Kidney (tissue), 13 donors: ENCODE measurements at regions not wholly inside any gene's neighbourhood (a gene's known extent, or its start where the extent isn't known, plus 50 kb on each side); places are given as distances from the start of the nearest gene placed in this dataset.

Experiments used
- DNase-seq, 5 donors: peaks; one replicate each; pipeline ENCODE4 v3.0.0-alpha.2; 2013 to 2020
- FAIRE-seq: peaks from 2 replicates; lab custom pipeline; 2012; peaks lifted over from hg19 to GRCh38; lab: Jason Lieb, UNC
- H3K27ac ChIP-seq, 2 donors: one replicate each; pipeline ENCODE4 v1.7.0; 2013; ENCODE audit warnings: low read depth in 2 of 2, low read length in 2 of 2, inconsistent platforms in 1 of 2
- H3K27me3 ChIP-seq: one replicate; pipeline ENCODE4 v1.7.1; 2013; ENCODE audit warnings: low read length, inconsistent platforms; ENCODE audit not compliant: control insufficient read depth, insufficient read depth
- H3K36me3 ChIP-seq, 3 donors: one replicate each; pipeline versions ENCODE4 v1.7.0 to v1.7.1; 2013; ENCODE audit warnings: low read length in 3 of 3, control low read depth in 1 of 3, inconsistent platforms in 1 of 3; ENCODE audit not compliant: insufficient read depth in 3 of 3, control insufficient read depth in 2 of 3
- H3K4me1 ChIP-seq, 3 donors: one replicate each; pipeline versions ENCODE4 v1.7.0 to v1.7.1; 2013; ENCODE audit warnings: low read length in 3 of 3, inconsistent platforms in 1 of 3, low read depth in 1 of 3; ENCODE audit not compliant: control insufficient read depth in 2 of 3, insufficient read depth in 2 of 3
- H3K4me3 ChIP-seq, 3 donors: one replicate each; pipeline versions ENCODE4 v1.7.0 to v1.8.1; 2013; ENCODE audit warnings: low read length in 3 of 3, control low read depth in 1 of 3, inconsistent platforms in 1 of 3
- H3K9ac ChIP-seq, 3 donors: one replicate each; pipeline versions ENCODE4 v1.7.0 to v1.7.1; 2013; ENCODE audit warnings: low read length in 3 of 3, control low read depth in 1 of 3, inconsistent platforms in 1 of 3
- H3K9me3 ChIP-seq, 3 donors: one replicate each; pipeline versions ENCODE4 v1.7.0 to v1.7.1; 2013; ENCODE audit warnings: low read length in 3 of 3, control low read depth in 1 of 3, inconsistent platforms in 1 of 3; ENCODE audit not compliant: control insufficient read depth in 2 of 3, insufficient read depth in 1 of 3
- intact Hi-C: fragments of 100-400 bp; cut with DNase I; formaldehyde crosslinking; loops from one replicate; pipeline ENCODE4 v1.11.1; 2022
- TF ChIP-seq, protein P1 (sequence below): IDR thresholded peaks from 3 replicates; pipeline ENCODE4 v1.5.1; 2012; ENCODE audit warnings: mild to moderate bottlenecking, moderate library complexity, borderline replicate concordance; ENCODE audit not compliant: insufficient read depth; ENCODE audit errors: extremely low read depth
- donor health status: control.
- donor health status: control.
- donor health status: control.
- donor health status: control.
- donor health status: control.
- donor health status: DM: yes; HTN: yes; CAD: no.
- donor health status: Normal renal cell carcinoma (clear cell type).

DNA sequence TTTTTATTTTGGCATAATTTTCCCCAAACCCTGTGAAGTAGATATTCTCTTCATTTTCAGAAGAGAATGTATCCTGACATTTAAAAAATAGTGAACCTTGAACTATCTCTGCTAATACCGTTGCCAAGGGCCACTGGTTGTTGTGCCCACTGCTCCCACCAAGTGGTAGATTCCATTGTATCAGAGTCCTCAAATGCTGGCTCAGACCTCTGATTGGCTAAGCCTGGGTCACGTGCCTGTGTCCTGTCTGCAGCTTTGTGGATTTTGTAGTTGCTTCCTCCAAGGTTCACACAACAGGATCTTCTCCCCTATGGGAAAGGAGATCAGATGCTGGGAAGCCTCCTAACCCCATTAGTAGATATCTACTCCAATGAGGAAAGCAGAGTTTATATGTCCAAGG is 104.8 kb upstream of the CASK start:
- TF ChIP-seq, protein P1, sequence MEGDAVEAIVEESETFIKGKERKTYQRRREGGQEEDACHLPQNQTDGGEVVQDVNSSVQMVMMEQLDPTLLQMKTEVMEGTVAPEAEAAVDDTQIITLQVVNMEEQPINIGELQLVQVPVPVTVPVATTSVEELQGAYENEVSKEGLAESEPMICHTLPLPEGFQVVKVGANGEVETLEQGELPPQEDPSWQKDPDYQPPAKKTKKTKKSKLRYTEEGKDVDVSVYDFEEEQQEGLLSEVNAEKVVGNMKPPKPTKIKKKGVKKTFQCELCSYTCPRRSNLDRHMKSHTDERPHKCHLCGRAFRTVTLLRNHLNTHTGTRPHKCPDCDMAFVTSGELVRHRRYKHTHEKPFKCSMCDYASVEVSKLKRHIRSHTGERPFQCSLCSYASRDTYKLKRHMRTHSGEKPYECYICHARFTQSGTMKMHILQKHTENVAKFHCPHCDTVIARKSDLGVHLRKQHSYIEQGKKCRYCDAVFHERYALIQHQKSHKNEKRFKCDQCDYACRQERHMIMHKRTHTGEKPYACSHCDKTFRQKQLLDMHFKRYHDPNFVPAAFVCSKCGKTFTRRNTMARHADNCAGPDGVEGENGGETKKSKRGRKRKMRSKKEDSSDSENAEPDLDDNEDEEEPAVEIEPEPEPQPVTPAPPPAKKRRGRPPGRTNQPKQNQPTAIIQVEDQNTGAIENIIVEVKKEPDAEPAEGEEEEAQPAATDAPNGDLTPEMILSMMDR: no peak
- intact Hi-C loops: no loop called here
- Histone ChIP-seq H3K27ac (no peak overlapping the region), H3K4me3 (no peak overlapping the region), H3K9me3 (no peaks in the 10 kb centered on the region), H3K27me3 (no peaks in the 10 kb centered on the region), H3K4me1 (no peaks in the 10 kb centered on the region), H3K36me3 (no peaks in the 10 kb centered on the region), H3K9ac (no peak overlapping the region)
- DNase-seq: no peak
- FAIRE-seq: no peak

GRCh38 chrX:42027367-42028000 is 104.1 kb upstream of the CASK start:
- TF ChIP-seq, protein P1: no peak
- H3K36me3 ChIP-seq: no peaks in the 10 kb centered on the region
- DNase-seq (no peak), FAIRE-seq (no peak)
- no peak overlapping the region for H3K9ac ChIP-seq
- H3K4me1 ChIP-seq: no peaks in the 10 kb centered on the region
- no peaks in the 10 kb centered on the region for H3K9me3 ChIP-seq
- no peaks in the 10 kb centered on the region for H3K27me3 ChIP-seq
- intact Hi-C loops: no loop called here
- H3K27ac ChIP-seq: no peak overlapping the region
- H3K4me3 ChIP-seq: no peak overlapping the region

DNA sequence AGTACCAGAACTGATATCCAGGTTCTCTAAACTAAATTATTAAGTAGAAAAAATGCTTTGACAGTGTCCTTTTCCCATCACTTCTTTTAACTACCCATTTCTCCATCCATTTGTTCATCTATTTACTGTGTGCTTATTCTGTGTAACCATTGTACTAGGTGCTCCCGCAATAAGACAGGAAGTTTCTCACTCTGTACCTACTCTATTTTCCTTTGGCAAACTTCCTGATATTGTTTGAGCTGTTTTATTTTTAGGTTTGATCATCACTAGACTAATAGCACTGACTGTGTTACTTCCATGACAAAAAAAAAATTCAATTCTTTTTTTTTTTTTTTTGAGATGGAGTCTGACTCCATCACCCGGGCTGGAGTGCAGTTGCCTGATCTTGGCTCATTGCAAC is 102.5 kb upstream of the CASK start:
- no peaks in the 10 kb centered on the region for H3K4me1 ChIP-seq
- no peaks in the 10 kb centered on the region for H3K27me3 ChIP-seq
- FAIRE-seq: no peak
- no peaks in the 10 kb centered on the region for H3K9me3 ChIP-seq
- no peaks in the 10 kb centered on the region for H3K36me3 ChIP-seq
- peak in 1 of 5 donors; percentile 6 for DNase-seq
- no peak overlapping the region for H3K27ac ChIP-seq
- no peak overlapping the region for H3K4me3 ChIP-seq
- intact Hi-C loops: no loop called here
- TF ChIP-seq, protein P1: no peak
- H3K9ac ChIP-seq: no peak overlapping the region

DNA sequence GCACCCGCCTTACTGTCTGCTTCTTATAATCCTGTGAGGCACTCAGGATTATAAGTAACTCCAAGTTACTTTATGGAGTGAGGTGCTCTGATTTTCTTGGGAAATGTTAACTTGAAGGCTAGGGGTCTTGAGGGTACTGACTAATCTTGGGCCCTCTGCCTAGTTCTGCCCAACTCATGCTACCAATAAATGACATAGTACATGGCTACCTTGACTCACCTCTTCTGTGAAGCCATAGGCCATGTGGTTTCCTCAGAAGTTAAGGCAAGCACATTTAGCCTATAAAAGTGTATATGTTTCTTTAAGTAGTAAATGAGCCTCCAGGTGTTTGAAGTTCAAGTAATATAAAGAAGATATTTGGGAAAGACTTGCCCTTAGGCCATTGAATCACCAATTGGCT is 99.8 kb upstream of the CASK start:
- intact Hi-C loops: no loop called here
- TF ChIP-seq, protein P1: no peak
- DNase-seq (no peak), FAIRE-seq (no peak)
- no peaks in the 10 kb centered on the region for H3K4me1 ChIP-seq
- no peaks in the 10 kb centered on the region for H3K9me3 ChIP-seq
- H3K36me3 ChIP-seq: no peaks in the 10 kb centered on the region
- no peak overlapping the region for H3K9ac ChIP-seq
- no peaks in the 10 kb centered on the region for H3K27me3 ChIP-seq
- no peak overlapping the region for H3K4me3 ChIP-seq
- H3K27ac ChIP-seq: no peak overlapping the region
